NCI-H82 treated with DMSO at 0.1 percent for 48 hours (cell line): ENCODE measurements at regions not wholly inside any gene's neighbourhood (a gene's known extent, or its start where the extent isn't known, plus 50 kb on each side); places are given as distances from the start of the nearest gene placed in this dataset.

Source experiments
- DNase-seq: peaks from one replicate; lab custom pipeline; 2025; ENCODE audit not compliant: unreplicated experiment; lab: John Stamatoyannopoulos, UW

DNA sequence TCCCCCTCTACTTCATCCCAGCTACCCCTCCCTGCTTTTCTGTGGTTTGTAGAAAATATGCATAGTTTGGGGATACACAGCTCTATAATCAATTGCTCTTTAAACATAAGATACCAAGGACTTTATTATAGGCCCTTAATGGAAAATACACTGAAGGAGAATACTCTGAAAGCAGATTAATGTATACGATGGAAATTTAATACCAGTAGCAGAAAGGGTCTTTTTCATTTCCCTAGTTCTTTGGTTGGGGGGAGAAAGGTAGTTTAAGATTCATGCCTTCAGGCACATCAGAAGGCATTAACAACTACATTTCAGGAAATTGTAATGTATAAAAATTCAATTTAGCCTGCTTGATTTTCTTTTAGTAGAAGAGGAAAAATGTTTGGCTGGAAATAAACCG lies 452.9 kb upstream of the ZNF608 start:
- no peak for DNase-seq

DNA sequence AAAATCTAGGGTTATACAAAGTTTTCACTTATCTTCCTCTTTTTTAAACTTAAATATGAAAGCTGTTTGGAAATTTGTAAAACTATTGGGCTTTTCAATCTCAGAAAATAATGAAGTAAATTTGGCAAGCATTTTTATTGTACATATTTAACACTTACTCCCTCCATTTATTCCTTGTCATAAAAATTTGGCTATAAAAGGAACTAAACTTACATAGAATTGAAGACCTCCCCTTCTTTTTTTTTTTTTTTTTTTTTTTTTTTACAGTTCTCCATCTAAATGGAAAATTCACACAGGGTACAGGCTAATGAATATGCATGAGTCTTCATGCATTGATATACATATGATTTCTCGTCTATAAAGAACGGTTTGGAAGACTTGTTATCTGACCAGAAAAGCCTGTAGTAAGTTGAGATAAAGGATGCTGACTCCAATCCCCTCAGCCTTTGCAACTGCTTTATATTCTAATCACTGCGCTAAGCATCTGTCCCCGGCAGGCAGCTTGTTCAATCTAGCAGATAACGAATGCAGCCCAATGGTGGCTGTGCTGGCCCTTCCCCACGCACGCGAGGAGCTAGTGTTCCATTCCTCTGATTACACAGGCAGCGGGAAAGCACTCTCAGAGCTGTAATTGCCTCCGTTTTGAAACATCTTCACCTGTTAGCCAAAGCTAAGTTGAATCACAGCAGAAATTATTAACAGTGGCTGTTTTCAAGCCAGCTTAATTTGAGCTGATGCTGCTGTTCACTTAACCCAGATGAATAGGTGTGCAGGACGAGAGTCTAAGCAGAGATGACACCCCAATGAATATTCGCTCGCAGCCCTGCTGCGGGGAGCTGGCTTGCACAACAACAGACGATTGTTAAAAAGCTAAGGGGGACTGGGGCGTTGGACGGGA lies 453.8 kb upstream of the ZNF608 start:
- DNase-seq: peak; percentile 61

DNA sequence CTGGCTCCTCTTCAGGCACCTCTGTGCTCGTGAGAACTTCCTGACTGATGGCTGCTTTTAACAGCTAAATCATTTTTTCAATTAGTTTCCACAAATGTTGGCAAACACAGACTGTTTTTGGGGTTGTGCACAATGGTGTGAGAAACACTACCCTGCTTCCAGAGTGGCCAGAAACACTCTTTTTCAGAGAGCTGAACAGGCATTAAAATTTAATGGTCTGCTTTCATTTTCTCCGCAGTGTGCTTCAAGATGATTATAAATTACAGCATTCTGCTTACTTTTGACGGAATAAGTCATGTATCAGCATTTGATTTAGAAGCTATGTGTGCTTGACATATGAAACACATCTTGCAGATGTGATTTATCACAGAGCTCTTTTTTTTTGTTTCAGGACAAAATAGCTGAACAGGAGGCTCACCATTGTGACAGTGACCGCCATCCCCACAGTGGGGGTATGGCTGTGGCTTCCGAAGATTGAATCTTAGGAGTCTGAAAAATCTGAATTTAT lies 454.5 kb upstream of the ZNF608 start:
- DNase-seq: no peak

DNA sequence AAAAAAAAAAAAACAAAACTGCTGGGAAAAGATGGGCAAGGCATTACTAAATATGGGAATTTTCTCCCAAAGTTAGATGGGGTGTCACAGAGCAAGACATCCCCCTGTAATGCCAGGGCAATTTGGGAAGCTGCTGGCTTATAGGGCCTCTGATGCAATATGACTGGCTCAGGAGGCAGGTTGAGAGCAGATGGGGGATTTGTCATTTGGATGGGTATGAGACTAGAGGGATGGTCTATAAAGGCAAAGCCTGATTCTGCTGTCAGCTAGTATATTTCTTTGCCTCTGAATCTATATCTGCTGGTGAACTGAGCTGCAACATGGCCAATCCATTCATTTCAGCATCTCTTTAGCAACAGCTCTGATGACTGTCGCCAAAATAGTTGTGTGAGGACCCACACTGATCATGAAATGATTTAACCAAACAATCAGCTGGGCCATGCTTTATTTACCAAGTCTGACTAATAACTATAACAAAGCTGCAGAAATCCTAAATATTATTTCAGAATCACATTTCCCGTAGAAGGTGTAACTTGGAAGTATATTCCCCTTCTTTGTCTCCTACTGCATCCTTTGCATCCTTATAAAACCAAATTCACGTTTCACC lies 455.1 kb upstream of the ZNF608 start:
- DNase-seq: peak; percentile 66

DNA sequence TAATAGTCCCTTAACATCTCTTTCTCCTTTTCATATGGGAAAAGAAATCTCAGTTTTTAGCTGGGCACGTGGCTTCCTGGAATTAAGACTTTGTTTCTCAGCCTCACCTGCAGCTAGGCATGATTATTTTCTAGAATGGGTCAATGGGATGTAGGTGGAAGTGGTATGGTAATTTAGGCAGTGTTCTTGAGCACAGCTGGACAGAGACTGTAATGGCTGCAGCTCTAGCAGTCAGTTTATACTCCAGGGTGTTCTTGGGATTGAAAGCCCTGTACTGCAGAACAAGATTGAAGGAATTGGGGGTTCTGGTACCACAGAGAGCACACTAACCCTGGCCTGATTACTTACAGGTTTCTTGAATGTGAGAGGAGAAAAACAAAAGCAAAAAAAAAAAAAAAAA lies 455.9 kb upstream of the ZNF608 start:
- no peak for DNase-seq

DNA sequence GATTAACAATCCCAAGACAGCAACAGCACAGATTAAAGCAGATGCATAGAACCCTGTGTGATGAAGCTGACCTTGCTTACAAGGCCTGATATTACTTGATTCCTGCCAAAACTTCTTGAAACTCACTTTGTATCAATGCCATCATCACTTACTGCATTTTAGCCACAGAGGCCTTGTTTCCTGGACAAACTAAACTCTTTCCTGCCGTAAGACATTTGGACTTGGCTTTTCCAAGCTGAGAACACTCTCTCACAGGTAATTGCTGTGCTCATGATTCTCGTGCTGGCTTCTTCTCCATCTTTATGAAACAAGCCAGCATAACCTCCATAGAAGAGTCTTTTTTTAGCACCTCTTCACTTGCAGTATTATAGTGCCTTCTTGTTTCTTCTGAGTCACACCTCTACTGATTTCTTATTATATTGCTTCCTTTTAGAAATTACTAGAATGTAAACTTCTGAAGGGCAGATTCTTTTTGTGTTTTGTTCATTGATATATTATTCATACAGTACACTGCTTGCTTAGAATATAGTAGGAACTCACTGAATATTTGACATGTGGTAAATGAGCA lies 456.5 kb upstream of the ZNF608 start:
- no peak for DNase-seq

DNA sequence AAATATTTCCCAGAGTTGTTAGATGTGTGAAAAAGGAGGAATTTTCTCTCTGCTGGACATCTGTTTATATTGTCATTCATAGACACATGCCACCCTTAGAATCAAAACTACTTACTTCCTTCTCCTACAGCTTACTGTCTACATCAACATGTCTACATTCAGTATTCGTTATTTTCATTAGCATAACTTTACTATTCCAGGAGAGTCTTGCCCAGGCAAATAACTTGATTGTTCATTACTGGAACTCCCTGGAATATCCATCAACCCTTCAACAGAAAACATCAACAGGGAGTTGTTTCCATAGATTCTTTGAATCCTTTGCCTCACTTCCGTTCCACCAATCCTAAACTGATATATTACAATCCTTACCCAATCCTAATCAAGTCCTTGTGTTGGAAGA lies 457.5 kb upstream of the ZNF608 start:
- DNase-seq: no peak

DNA sequence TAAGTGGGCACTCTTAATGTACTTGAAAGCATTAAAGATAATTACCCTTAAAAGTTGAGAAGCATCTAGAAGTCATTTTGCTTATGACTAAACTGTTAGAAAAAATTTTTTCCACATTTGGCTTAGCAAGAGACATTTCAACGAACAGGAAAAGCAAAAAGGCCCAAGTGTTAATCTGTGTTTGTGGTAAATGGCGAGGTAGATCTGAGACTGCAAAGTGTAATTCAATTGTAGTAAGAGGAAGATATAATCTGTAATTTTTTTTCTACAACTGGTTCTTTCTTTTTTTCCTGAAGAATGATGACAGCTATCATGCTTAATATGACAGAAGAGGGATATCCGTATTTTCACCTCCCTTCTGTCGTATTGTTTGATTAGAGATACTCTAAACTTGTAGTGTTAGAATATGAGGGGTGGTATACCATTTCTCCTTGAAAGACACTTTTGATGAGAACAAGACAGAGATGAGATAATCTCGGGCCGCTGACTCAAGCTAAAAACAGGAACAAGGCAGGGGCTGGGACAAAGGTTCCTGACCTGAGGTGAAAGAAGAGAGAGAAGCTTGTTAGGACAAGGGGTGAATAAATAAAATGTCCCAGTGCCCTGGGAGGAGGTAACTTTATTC lies 459.3 kb upstream of the ZNF608 start:
- no peak for DNase-seq

DNA sequence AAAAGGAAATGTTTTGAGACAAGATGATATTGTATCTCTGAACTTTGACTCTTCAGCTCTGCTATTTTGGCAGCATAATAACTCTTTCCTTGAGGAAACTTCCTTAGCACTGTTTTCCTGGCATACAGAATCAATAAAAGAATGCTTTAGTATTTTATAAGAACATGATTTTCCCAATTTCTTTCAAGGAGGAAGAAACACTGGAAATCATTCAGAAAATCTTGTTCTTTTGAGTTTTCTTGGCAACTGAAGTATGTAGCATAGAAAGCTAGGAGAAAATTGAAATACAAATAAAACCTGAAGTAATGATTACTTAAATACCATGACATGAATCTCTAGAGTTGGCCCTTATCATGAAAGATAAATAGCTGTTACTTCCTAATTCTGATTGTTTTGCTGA lies 461.4 kb upstream of the ZNF608 start:
- no peak for DNase-seq

DNA sequence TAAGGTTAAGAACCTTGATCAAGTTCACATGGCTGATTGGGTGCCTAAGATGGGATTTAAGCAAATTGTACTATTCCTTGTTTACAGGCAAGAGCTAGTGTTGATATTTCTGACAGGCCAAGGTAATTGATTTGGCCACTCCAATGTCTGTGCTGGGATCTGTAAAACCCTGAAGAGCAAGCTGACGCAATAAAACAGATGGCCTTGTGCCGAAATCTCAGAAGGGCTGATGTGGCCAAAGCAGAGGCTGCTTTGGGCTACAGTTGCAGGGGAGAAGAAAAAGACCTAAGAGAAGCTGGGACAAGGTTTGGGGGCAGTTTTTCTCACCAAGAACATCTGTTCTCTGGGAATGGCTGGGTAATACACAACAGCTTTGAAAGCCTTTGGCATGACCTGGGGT lies 463.2 kb upstream of the ZNF608 start:
- DNase-seq: peak; percentile 82

DNA sequence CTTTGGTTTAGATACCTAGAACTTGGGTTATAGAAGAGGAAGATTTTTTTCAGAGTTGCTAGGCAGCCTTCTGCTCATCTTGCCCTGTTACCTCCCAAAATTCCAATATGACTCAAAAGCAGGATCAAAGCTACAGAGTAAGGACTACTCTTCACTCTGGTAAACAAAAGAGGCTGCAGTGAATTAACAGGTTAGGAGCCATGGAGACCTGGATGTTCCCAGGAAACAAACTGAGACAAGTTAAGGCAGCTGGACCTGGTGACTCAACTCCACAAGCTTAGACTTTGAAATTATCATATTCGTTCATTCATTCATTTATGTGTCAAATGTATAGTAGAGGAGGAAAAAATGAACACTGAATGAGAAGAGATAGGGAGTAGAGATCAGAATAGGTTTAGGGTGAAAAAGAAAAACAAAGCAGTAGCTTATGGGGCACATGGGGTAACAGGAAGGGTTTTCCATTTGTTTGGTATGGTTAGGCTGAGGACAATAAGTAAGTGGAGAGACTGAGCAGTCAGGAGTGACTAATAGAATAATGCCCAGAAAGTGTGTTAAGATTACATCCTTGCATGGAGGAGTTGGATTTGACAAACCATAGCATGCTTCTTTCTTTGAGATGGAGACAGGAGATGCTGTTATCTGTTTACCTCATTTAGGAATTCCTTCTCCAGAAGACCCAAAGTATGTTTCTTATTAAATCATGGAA lies 464.0 kb upstream of the ZNF608 start:
- DNase-seq: no peak

DNA sequence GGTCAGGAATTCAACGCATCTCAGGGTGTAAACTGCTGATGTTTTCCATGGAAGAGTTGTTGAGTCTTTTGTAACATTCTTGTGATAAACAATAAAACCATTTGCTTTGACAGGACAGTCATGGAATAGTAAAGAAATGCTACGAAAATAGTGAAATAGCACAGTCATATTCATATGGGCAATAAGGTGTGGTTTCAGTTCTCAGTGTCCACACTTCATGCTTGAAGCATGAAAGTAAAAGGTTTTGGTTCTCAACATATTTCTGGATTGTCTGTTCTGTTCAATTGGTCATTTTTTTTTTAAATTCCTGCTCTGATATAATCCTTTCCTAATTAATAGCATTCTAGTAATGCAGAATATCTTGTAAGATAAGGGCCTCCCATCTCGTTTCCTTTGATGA lies 467.6 kb upstream of the ZNF608 start:
- DNase-seq: no peak

DNA sequence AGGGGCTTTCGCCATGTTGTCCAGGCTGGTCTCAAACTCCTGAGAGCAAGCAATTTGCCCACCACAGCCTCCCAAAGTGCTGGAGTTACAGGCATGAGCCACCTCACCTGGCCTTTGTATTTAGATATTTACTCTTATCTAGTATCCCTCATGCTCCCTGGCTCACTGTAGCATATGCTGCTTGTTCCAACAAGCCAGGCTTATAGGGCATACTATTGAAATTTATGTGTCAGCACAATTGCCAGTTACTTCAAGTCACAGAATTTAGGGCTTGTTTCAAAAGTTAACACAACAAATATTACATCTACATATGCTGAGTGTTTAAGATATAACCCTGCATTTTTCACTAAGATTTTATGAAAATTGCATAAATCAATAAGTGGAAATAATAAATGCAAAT lies 469.2 kb upstream of the ZNF608 start:
- DNase-seq: no peak

DNA sequence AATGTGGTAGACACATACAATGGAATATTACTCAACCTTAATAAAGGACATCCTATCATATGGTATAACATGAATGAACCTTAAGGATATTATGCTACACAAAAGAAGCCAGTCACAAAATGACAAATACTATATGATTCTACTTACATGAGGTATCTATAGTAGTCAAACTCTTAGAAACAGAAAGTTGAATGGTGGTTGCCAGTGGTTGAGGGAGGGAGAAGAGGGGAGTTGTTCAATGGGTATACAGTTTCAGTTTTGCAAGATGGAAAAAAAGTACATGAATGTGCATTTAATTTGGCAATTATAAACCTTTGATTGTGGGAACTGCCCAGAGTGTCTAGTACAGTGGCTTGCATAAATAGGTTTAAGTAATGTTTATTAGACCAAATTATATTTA lies 473.3 kb upstream of the ZNF608 start:
- DNase-seq: no peak

DNA sequence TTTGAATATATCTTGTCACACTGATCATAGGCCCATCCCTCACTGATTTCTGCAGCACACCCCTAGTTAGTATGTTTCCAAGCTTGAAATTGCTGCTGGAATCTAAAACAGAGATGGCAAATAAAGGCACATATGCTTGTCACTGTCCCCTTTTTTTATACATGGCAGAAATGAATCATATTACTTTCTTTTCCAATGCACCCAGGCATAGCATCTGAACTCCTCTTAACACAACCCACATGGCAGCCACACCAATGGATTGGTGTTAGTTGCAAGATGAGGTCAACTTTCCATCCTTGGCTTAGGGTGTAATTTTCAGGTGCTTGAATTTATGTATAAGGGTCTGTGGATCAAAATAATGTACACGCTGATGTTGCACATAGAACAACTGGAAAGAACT lies 473.8 kb upstream of the ZNF608 start:
- DNase-seq: no peak

DNA sequence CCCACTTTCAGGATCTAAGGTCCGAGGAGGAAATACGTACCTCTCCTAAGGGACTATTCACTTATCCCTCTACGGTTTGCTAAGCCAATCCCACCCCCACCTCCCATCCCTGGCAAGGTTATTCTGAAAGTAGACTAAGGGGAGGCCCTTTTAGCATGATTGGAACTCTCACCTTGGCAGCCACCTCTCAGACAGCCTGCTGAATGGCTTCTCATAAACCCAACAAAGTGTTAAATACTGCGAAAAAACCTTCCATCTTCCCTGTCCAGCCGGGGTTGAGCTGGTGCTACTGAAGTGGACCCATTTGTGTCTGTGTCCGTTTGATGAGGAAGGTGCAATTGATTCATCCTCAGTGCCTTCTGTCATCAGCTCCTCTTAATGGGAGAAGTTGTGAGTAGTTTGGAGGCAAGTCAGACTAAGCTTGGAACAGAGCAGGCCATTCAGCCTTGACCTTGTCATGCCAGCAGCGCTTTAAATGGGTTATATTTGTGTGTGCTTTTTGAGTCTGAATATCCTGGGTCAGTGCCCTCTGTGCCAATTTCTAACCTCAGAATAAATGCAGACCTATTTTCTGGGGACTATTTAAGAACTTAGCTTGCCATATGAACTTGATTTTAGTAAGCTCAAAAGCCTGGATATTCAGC lies 476.3 kb upstream of the ZNF608 start:
- no peak for DNase-seq

DNA sequence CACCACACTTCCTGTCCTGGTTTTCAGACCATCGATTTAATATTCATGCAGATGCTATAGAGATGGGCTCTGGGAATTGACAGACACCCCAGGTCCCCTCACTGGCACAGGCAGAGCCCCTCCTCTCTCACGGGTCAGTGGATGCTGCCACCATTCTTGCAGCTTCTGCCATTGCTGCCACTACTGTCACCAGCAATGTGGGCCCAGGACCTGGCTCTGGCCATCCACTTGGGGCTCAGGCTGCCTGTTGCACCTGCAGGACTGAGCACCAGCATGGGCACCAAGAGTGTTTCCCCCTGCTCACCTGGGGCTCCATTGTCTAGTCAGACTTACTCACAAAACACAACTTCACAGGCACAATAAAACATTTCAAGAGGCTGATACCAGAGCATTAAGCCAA lies 479.0 kb upstream of the ZNF608 start:
- no peak for DNase-seq

DNA sequence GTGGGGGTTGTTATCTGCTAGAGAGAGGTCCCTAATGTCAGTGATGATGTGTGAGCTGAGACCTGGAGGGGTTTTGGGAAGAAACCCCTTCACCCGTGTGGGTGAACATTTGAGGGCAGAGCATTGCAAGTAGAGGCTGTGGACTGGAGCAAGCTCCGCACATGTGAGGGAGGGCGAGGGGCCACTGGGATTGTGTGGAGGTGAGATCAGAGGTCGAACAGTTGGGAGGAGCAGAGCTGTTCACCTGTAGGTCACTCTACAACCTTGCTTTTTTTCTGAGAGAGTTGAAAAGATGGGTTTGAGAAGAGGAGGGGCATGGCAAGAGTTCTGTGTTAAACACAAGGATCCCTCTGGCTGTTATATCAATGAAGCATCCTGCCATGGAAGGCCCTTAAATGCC lies 480.4 kb upstream of the ZNF608 start:
- no peak for DNase-seq

DNA sequence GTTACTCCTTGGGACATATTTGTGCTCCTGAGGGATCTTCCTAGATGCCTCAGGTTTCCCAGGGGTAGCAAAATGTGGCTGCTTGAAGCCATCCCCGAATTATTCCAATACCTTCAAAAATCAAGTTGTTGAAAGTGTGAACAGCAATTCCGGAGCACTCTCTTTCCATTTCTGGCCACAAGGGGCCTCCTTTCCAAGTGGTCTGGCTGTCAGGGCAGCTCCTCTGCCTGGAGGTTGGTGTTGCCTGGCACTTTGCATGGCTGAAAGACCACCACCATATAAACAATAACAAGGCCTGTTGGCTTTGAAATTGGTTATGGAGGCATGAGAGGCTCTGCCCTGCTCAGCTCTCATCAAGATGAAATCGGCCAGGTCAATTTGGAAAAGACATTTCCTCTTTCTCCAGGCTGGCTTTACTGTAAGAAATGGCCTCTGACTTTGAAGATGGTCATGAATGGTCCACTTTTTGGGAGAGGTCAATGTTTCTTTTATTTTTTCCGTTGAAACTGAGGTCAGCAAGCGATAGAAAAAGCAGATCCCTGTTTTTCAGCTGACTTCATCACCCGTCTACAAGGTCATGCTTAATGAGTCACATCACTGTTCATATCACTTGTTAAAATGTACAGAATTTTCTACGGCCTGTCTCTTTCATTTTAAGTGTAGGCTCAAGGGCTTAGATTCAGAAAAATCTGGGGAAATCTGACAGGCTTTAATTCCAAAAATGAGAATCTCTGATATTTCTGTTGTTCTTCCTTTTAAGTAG lies 481.1 kb upstream of the ZNF608 start:
- peak; percentile 4 for DNase-seq
